GM12878 (cell line): ENCODE measurements at regions not wholly inside any gene's neighbourhood (a gene's known extent, or its start where the extent isn't known, plus 50 kb on each side); places are given as distances from the start of the nearest gene placed in this dataset.

Experiments used
- ATAC-seq: fragments of 200-7000 bp; cut with Tn5 transposase; 3 replicates; pipeline ENCODE4 v1.9.1; 2020; ENCODE audit warnings: mild to moderate bottlenecking, moderate library complexity
- BruUV-seq: library from RNA; stranded (reverse); fragments of 400-500 nt; replicated peaks from 2 replicates; lab custom pipeline; 2021; lab: Mats Ljungman, UMichigan
- CTCF ChIA-PET: fragments of 300-600 bp; sonication (Branson Sonifier 250); formaldehyde crosslinking; extraction: SDS; loops from one replicate; lab custom pipeline; 2021; ENCODE audit warnings: inconsistent platforms; lab: Yijun Ruan, JAX
- POLR2A ChIA-PET: fragments of 350-600 bp; formaldehyde crosslinking; extraction: SDS; loops from one replicate; lab custom pipeline; 2021; ENCODE audit warnings: inconsistent platforms; lab: Charles Lee
- RAD21 ChIA-PET: fragments of 300-600 bp; sonication (Branson Sonifier 250); formaldehyde crosslinking; loops from one replicate; lab custom pipeline; 2023; ENCODE audit warnings: antibody characterized with exemption; ENCODE audit not compliant: unreplicated experiment; lab: Charles Lee
- SMC1A ChIA-PET: fragments of 300-600 bp; sonication (Branson Sonifier 250); formaldehyde crosslinking; loops from one replicate; lab custom pipeline; 2023; ENCODE audit not compliant: unreplicated experiment, uncharacterized antibody; lab: Charles Lee
- DNase-seq: peaks from one replicate; pipeline ENCODE4 v3.0.0-alpha.2; 2011; ENCODE audit warnings: low read depth, low spot score
- FAIRE-seq: peaks from 3 replicates; lab custom pipeline; 2011; peaks lifted over from hg19 to GRCh38; lab: Jason Lieb, UNC
- H2AFZ ChIP-seq: 2 replicates; pipeline ENCODE4 v1.6.0; 2011; ENCODE audit warnings: low read depth, low read length, control low read depth; ENCODE audit not compliant: control insufficient read depth
- H3K27ac ChIP-seq: 2 replicates; pipeline ENCODE4 v1.5.1; 2011; ENCODE audit warnings: control low read depth; ENCODE audit not compliant: control insufficient read depth, insufficient read depth
- H3K27me3 ChIP-seq, 2 experiments: replicated peaks in 1 of 2; 2 replicates each; pipeline versions ENCODE4 v1.6.0 to v1.6.1; 2011; ENCODE audit warnings: low read length in 1 of 2; ENCODE audit not compliant: control insufficient read depth in 2 of 2, insufficient read depth in 2 of 2
- H3K36me3 ChIP-seq, 2 experiments: 2 replicates each; pipeline ENCODE4 v1.5.1; 2011; ENCODE audit warnings: low read length in 1 of 2; ENCODE audit not compliant: control insufficient read depth in 2 of 2, insufficient read depth in 2 of 2
- H3K4me1 ChIP-seq: 2 replicates; pipeline ENCODE4 v1.6.1; 2011; ENCODE audit warnings: mild to moderate bottlenecking, low read length, moderate library complexity, mixed read lengths; ENCODE audit not compliant: control insufficient read depth, insufficient read depth
- H3K4me2 ChIP-seq: 2 replicates; pipeline ENCODE4 v1.6.0; 2011; ENCODE audit warnings: control low read depth; ENCODE audit not compliant: control insufficient read depth, insufficient read depth
- H3K4me3 ChIP-seq: fragments of 200-600 bp; sonication (generic); 2 replicates; pipeline ENCODE4 v1.5.1; 2016
- H3K79me2 ChIP-seq: 2 replicates; pipeline ENCODE4 v1.6.0; 2011; ENCODE audit warnings: low read length; ENCODE audit not compliant: control insufficient read depth, insufficient read depth
- H3K9ac ChIP-seq: 2 replicates; pipeline ENCODE4 v1.8.0; 2011; ENCODE audit warnings: low read length, control low read depth, mixed read lengths; ENCODE audit not compliant: control insufficient read depth, insufficient read depth
- H3K9me3 ChIP-seq: replicated peaks from 3 replicates; pipeline ENCODE4 v1.5.1; 2011; ENCODE audit warnings: mild to moderate bottlenecking, low read length; ENCODE audit not compliant: control insufficient read depth, insufficient read depth
- H4K20me1 ChIP-seq: 2 replicates; pipeline ENCODE4 v1.6.0; 2011; ENCODE audit not compliant: control insufficient read depth, insufficient read depth
- ASH2L ChIP-seq: fragments of 300-600, 200-600 bp; sonication (generic); IDR thresholded peaks from 2 replicates; pipeline ENCODE4 v1.6.1; 2017; ENCODE audit warnings: low read depth, mild to moderate bottlenecking, borderline replicate concordance
- ATF2 ChIP-seq: IDR thresholded peaks from 2 replicates; pipeline ENCODE4 v1.6.1; 2012; ENCODE audit warnings: low read length, inconsistent platforms
- ATF7 ChIP-seq: fragments of 450-650 bp; IDR thresholded peaks from 2 replicates; pipeline ENCODE4 v1.6.1; 2016; ENCODE audit warnings: low read depth, mild to moderate bottlenecking
- BCL3 ChIP-seq: IDR thresholded peaks from 2 replicates; pipeline ENCODE4 v1.6.1; 2011; ENCODE audit warnings: borderline replicate concordance, low read depth, mild to moderate bottlenecking, moderate library complexity, low read length; ENCODE audit not compliant: insufficient read depth, poor library complexity, severe bottlenecking
- BRCA1 ChIP-seq: IDR thresholded peaks from 2 replicates; pipeline ENCODE4 v1.6.1; 2011; ENCODE audit warnings: low read depth, low read length, improper control_type of control experiment
- CBX5 ChIP-seq: sonication (generic); IDR thresholded peaks from 2 replicates; pipeline ENCODE4 v1.6.1; 2016; ENCODE audit warnings: low read depth, moderate library complexity, mild to moderate bottlenecking, inconsistent platforms
- CREB1 ChIP-seq: IDR thresholded peaks from 2 replicates; pipeline ENCODE4 v1.6.1; 2012; ENCODE audit warnings: low read depth, mild to moderate bottlenecking, inconsistent platforms
- EP300 ChIP-seq, 2 experiments: fragments of 150-350 bp in 1 of 2; IDR thresholded peaks; 2 replicates each; pipeline ENCODE4 v1.6.1; 2011 to 2012; ENCODE audit warnings: low read depth in 2 of 2, low read length in 2 of 2, borderline replicate concordance in 1 of 2, improper control_type of control experiment in 1 of 2, inconsistent platforms in 1 of 2; ENCODE audit not compliant: control insufficient read depth in 1 of 2
- ESRRA ChIP-seq: IDR thresholded peaks from 2 replicates; pipeline ENCODE4 v1.6.1; 2012; ENCODE audit warnings: mild to moderate bottlenecking, low read length, improper control_type of control experiment
- FOS ChIP-seq: IDR thresholded peaks from 3 replicates; pipeline ENCODE4 v1.6.1; 2011; ENCODE audit warnings: borderline replicate concordance; ENCODE audit not compliant: insufficient read length; ENCODE audit errors: extremely low read depth
- IKZF1 ChIP-seq: fragments of 450-650 bp; conservative IDR thresholded peaks from 2 replicates; pipeline ENCODE4 v1.6.1; 2017; ENCODE audit warnings: antibody characterized with exemption, mild to moderate bottlenecking
- KAT2A ChIP-seq: conservative IDR thresholded peaks from 2 replicates; pipeline ENCODE4 v1.6.1; 2011; ENCODE audit warnings: low read depth, low read length; ENCODE audit not compliant: control insufficient read depth
- NFYA ChIP-seq: IDR thresholded peaks from 2 replicates; pipeline ENCODE4 v1.6.1; 2011; ENCODE audit warnings: low read depth, mild to moderate bottlenecking, low read length, improper control_type of control experiment, borderline replicate concordance
- POLR2A ChIP-seq: IDR thresholded peaks from 2 replicates; pipeline ENCODE4 v1.6.1; 2011; ENCODE audit warnings: low read depth, mild to moderate bottlenecking, low read length
- POLR2AphosphoS2 ChIP-seq: IDR thresholded peaks from 2 replicates; pipeline ENCODE4 v1.6.1; 2011; ENCODE audit warnings: low read depth, mild to moderate bottlenecking, low read length, improper control_type of control experiment, moderate library complexity
- RBBP5 ChIP-seq: fragments of 200-600 bp; sonication (generic); conservative IDR thresholded peaks from 2 replicates; pipeline ENCODE4 v1.6.1; 2016
- RCOR1 ChIP-seq: conservative IDR thresholded peaks from 2 replicates; pipeline ENCODE4 v1.6.1; 2012; ENCODE audit warnings: low read depth, low read length, improper control_type of control experiment
- STAT1 ChIP-seq: fragments of 450-650 bp; conservative IDR thresholded peaks from 2 replicates; pipeline ENCODE4 v1.6.1; 2014; ENCODE audit warnings: antibody characterized with exemption, mild to moderate bottlenecking
- YY1 ChIP-seq: IDR thresholded peaks from 2 replicates; pipeline ENCODE4 v1.6.1; 2011; ENCODE audit warnings: low read depth, mild to moderate bottlenecking, low read length
- WGBS: methylation state at CpG from one replicate; pipeline ENCODE4 v1.1.6; 2016; ENCODE audit warnings: low lambda C conversion rate; ENCODE audit not compliant: insufficient replicate concordance, insufficient coverage; ENCODE audit errors: missing lambda C conversion rate; 5-methylcytosine and 5-hydroxymethylcytosine counted together
- in situ Hi-C: fragments of 300-500 bp; cut with MboI; formaldehyde crosslinking; loops from 9 replicates; pipeline ENCODE4 v1.14.3; 2018; ENCODE audit warnings: mixed read lengths
- intact Hi-C: fragments of 100-400 bp; cut with micrococcal nuclease; formaldehyde crosslinking; loops from one replicate; pipeline ENCODE4 v1.14.2; 2022; ENCODE audit not compliant: unreplicated experiment

- Histone ChIP-seq H3K79me2 (no peaks in the 10 kb centered on the region), H3K4me2 (no peak overlapping the region), H3K4me3 (no peak overlapping the region), H2AFZ (no peak overlapping the region), H3K27me3 (no peaks in the 10 kb centered on the region), H4K20me1 (no peaks in the 10 kb centered on the region), H3K27ac (no peak overlapping the region), H3K9ac (no peak overlapping the region), H3K9me3 (no peaks in the 10 kb centered on the region; the same call in 2 of the 3 replicates), H3K36me3 (no peaks in the 10 kb centered on the region), H3K4me1 (no peaks in the 10 kb centered on the region)
- no peak for DNase-seq
- ChIA-PET SMC1A (no interaction called here), POLR2A (no interaction called here), RAD21 (no interaction called here), CTCF (no interaction called here)
- FAIRE-seq, result no peak
- TF ChIP-seq BCL3 (no peak), IKZF1 (no peak), ASH2L (no peak), KAT2A (no peak), RCOR1 (no peak), STAT1 (no peak), EP300 (IDR thresholded peaks at IDR 0.05; ENCODE audit: borderline replicate concordance in 1 of 2, control insufficient read depth in 1 of 2, low read depth in 2 of 2, low read length in 2 of 2) (no peak), NFYA (no peak), ATF2 (no peak), YY1 (no peak), RBBP5 (no peak), ESRRA (no peak), CBX5 (no peak), POLR2AphosphoS2 (no peak), FOS (no peak), CREB1 (no peak), ATF7 (no peak), BRCA1 (no peak), POLR2A (no peak)
- ATAC-seq, result no peak
- no TSS peak for BruUV-seq
- 39% methylated on average over 13 of the region's 13 CpGs for WGBS
- in situ Hi-C loops, result no loop called here
- intact Hi-C loops, result no loop called here
Observed at GRCh38 chr10:130662775-130663174, 526.6 kb downstream of the GLRX3 start.
